ENCODE measurements at regions not wholly inside any gene's neighbourhood (a gene's known extent, or its start where the extent isn't known, plus 50 kb on each side); places are given as distances from the start of the nearest gene placed in this dataset.
A peak's percentile ranks its signal among the peaks of the same experiment; 100 is the strongest.

DNA sequence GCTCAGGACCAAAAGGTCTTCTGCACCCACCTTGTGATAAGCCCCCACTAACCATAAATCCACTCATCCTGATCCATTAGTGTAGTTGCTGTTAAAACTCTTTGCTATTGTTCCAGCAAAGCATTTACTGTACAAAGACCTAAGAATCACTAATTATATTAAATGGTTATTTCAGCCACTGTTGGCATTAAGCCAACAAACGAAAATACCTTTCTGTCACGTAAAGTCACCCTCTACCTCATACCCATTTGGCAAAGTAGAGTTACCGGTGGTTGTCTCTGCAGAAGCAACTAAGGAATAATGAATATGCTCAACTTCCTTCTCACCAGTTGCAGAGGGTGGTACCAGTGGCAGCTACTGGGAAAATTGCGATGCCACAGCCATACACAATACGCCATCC, 224.5 kb downstream of the SP3 start:
- no peak for DNase-seq

DNA sequence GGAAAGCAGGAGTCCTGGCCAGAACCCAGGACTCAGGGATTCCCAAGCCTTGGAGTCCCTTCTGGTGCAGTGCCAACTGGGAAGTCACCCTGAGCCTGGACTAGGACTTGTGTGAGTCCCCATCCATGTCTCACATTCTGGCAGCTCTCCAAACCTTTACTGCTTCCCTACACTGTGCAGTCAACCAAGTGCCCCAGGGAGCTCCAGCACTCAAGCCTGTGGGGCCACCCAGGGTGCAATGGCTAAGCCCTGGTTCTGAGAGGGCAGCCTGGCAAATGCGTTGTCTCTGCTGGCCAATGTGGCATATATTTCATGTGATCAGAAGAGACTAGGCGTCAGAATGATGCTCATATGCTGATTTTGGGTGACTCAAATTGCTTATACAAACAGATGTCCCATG, 223.4 kb downstream of the SP3 start:
- peak in 1 of 2 experiments; percentile 71 for DNase-seq

DNA sequence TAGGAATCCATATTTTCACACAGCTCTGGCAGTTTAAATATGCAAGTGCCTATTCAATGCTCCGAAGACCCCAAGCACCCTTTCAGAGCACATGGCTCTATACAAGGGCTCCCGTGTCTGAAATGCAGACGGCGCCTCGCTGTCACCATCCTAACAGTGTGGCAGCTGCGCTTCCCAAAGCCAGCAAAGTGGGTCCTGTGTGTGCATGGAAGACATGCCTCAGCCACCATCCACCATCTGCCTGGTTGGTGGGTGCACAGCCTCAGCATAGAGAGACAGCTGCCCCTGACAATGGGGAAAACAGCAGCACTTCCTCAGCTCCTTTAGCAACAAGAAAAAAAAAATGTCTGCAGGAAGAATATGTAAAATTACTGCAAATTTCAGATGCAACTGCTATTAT, 218.1 kb downstream of the SP3 start:
- DNase-seq = no peak

DNA sequence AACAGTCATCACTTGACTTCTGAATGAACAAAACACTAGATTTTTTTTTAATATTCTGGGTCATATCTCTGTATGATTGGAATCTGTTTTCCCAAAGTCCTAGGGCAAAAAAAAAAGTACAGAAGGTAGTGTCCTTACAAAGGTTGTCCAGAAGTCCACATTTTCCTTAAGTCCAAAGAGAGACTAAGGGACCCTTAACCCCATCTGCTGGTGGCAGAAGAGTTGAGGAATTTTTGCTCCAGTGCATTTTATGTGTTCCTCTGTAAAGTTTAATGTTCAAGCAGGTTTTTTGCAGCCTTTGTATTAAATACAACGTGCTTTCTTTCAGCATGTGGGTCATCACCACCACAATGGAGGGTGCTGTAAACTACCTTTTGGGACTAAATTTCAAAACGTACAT, 215.9 kb downstream of the SP3 start:
- peak in 1 of 2 experiments; percentile 38 for DNase-seq

DNA sequence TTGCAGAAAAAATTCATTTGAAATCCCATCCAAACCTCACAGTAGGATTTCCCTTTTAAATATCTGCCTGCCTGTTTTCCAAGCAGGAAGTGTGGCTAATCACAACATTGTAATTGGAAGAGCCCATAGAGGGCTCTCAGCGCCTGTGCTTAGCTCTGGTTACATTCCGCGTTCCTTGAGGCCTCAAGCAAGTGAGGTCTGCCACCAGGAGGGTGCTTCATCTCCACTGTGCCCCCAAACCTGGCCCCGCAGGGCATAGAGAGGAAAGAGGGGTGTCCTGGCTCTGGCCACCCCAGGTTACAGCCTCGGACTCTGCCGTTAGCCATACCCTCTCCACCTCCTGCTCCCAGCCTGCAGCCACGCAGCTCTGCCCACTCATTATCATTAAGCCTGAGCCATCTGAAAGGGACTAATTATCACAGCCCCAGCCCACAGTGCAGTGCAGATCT, 214.8 kb downstream of the SP3 start:
- DNase-seq = no peak

DNA sequence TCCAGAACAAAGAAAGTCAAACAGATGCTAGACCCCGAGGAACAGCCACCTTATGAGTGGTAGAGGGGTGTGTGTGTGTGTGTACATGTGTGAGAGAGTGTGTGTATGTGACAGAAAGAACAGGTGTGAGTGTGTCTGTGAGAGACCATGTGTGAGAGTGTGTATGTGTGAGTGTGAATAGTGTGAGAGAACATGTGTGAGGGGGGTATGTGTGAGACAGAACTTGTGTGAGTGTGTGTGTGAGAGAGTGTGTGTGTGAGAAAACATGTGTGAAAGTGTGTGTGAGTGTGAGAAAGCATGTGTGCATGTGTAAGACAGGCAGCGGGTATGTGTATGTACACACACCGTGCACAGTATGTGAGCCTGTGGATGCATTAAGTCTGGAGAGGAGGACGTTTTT, 214.3 kb downstream of the SP3 start:
- no peak for DNase-seq

DNA sequence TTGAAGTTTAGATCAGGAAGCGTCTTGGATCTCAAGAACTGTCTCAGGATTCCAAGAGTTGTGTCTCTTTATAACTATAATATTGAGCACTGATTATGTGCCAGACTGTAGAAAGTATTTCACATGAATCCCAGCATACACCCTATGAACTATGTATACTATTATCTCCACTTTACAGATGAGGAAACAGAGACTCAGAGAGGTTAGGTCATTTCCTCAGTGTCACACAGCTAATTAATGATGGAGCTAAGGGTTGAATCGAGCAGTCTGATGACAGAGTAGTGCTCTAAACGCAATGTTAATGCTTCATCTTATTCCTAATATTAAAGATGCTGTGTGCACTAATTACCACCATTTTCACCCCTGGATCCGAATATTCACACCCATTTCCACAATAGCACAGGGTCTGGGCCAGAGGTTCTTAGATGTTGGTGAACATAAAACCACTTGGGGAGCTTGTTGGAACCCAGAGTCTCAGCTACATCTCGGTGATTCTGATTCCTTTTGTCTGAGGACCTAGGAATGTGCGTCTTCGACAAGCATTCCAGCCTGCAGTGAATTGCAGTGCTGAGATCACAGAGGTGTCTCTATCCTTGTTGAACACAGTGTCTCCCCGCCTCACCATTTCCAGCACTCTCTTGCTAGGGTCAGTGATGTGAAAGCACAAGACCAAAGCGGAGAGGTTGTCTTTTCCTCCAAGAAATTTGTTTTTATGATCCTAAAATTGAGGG, 213.8 kb downstream of the SP3 start:
- no peak for DNase-seq

DNA sequence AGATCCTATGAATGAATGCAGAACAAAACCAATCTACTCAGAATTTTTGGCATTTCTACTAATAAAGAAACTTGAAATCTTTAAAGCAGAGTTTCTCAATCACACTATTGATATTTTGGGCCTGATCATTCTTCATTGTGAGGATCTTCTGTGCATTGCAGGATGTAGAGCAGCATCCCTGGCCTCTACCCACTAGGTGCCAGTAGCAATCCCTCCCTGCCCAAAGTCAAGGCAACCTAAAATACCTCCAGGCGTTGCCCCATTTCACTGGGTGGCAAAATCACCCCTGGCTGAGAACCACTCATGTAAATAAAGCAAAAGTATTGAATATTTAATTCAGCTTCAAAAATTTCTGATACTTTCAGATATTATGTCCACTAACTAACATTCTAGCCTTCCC, 213.0 kb downstream of the SP3 start:
- DNase-seq = peak in 1 of 2 experiments; percentile 28

DNA sequence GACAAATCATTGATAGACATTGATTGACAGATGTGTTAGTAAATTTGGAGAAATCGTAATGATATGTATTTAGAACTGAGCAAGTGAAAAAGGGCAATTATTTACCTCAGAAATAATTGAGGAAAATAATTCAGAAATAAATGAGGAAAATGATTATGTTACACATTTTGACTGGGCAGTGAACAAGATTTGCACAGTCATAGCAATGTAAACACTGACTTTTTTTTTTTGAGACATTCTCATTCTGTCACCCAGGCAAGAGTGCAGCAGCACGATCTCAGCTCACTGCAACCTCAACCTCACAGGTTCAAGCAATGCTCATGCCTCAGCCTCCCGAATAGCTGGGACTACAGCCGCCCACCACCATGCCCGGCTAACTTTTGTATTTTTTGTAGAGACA, 211.7 kb downstream of the SP3 start:
- no peak for DNase-seq

DNA sequence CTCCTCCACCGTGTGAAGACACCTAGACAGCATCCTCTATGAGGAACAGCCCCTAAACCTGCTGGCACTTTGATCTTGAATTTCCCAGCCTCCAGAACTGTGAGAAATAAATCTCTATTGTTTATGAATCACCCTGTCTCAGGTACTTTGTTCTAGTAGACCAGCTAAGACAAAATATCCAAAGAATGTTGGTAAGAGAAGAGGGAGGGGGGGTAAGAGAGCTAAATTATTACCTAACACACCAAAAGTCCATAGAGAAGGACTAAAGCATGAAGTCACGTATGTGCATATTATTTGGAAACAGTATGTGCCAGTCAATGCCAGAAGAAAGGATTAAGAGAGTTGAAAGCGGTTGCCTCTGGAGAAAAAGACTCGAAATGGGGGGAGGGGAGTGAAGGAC, 211.0 kb downstream of the SP3 start:
- no peak for DNase-seq

DNA sequence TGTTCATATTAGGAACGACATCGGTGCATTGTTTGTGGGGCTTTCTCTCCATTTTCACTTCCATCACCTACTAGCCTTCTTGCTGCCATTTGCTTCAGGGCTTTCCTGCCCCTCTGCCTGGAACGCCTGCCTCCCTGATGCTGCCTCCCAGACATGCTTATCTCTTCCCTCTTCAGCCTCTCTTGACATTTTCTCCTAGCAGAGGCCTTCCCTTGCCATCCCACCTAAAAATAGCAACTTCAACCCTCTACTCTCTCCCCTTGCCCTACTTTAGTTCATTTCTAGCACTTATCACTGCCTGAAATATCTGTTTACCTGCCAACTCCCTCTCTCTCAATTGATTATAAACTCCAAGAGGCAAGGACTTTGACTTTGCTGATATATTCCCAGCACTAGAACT, 210.3 kb downstream of the SP3 start:
- no peak for DNase-seq

DNA sequence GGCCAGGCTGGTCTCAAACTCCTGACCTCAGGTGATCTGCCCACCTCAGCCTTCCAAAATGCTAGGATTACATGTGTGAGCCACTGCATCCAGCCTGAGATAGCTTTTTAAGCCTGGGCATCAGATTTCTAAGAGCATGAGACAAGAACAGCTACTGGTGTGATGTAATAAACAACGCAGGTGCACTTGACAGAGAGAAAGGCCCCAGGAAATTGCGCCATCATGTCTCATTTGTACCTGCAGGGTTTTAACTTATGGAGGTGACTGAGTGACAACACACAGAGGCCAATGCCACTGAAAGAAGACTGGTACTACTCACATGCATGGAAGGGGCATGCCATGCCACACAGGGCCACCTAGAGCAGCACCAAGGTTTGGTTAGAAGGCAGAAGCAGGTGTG, 209.4 kb downstream of the SP3 start:
- DNase-seq = no peak

DNA sequence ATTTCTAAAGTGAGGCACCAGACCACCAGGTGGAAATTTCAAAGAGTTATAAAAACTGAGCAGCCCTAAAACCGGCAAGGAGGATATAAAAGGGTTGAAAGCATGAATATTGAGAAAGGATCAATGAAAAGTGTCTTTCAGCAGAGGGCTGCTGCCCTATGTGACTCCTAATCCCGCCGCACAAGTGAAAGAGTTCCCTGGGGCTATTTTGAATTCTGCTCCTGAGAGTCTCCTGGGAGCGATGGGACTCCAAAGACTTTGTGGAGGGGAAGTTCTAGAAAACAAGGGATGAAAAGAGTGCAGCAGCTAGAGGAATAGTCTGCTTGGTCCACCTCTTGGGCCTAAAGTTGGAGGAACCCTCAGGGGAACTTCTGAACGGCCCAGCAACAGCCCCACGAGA, 205.2 kb downstream of the SP3 start:
- DNase-seq = no peak

DNA sequence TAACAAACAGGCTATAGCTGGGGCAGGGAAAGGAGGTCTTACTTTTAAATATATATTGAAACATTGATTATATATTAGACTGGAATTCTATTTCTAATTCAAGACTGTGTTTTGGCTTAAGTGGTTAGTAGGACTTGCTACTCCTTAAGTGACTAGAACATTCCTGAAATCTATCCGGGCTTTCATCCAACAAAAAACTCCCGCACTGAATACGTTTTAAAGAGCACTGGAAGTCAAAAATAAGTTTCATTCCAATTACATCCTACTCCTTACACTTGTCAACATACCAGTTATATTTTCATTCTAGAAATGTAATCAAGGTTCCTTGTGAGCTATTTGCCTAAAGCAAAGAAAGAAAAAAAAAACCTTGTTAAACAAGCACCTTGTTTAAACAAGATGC, 204.6 kb downstream of the SP3 start:
- DNase-seq = no peak

DNA sequence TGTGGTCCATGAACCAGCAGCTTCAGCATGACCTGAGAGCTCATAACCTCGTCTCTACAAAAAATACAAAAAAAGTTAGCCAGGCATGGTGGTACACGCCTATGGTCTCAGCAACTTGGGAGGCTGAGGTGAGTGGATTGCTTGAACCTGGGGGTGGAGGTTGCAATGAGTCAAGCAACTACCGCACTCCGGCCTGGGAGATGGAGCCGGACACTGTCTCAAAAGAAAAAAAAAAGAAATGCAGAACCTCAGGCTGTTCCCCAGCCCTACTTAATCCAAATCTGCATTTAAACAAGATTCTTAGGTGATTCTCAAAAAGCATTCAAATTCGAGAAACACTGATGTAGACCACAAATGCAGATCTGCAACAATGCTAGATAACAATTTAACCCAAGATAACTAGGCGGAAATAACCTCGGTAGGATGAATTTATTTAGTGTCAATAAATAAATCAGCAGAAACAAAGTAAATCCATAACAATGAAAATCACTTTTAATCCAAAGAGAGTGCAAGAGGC, 203.5 kb downstream of the SP3 start:
- DNase-seq = no peak

DNA sequence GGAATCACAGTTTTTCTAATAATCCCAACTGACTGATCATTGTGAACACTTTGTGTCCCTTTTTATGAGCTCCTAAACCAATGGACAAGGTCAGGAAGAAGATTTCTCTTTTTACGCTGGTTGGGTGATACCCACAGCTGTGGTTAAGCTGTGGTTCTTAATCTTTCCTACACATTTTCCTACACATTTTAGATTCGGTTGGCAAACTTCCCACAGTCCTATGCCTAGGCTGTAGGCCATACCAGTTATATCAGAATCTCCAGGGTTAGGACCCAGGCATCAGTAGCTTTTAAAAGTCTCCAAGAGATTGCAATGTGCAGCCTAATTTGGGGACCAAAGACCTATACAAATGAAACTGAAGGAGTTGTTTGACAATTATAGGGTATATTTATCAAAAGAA, 203.0 kb downstream of the SP3 start:
- no peak for DNase-seq

DNA sequence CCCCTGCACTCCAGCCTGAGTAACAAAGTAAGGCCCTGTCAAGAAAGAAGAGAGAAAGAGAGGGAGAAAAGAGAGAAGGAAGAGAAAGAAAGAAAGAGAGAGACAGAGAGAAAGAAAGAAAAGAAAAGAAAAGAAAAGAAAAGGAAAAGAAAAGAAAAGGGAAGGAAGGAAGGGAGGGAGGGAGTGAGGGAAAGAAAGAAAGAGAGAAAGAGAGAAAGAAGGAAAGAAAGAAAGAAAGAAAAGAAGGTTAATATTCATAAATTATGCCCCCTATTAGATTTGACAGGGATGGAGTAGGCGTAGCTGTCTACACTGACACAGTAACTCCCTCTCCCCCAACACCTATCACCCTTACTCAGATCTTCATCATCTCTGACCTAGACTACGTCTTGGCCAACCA, 202.3 kb downstream of the SP3 start:
- DNase-seq = no peak

DNA sequence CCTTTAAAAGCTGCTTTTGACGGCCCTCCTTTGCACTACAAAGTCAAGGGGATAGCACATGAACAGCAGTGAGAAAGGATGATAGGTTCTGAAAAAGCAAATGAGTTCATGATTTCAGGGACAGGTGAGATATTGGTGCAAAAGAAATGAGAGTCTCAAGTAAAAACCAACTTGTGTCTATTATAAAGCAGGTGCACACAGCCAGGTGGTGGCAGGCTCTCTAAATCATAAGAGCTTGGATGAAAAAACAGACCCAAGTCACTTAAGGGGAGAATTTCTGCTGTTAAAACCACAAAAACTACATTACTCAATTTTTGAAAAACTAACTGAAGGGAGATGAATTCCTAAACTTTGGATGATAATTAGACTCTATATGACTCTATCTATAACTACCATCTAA, 201.5 kb downstream of the SP3 start:
- no peak for DNase-seq

DNA sequence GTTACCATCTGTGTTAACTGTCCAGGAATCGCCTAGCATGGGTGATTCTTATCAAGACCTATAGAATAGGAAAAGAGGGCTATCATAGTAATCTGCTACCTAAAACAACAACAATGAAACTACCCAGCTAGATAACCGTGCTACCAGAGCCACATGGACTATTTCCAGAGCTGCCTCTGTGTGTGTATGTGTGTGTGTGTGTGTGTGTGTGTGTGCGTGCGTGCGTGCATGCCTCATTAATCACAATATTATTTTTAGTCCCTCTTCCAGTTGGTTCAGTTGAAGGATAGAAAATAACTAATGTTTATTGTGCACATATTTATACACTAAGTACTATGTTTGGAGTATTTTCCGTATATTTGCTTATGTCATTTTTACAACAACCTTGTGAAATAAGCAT, 201.1 kb downstream of the SP3 start:
- DNase-seq = no peak

DNA sequence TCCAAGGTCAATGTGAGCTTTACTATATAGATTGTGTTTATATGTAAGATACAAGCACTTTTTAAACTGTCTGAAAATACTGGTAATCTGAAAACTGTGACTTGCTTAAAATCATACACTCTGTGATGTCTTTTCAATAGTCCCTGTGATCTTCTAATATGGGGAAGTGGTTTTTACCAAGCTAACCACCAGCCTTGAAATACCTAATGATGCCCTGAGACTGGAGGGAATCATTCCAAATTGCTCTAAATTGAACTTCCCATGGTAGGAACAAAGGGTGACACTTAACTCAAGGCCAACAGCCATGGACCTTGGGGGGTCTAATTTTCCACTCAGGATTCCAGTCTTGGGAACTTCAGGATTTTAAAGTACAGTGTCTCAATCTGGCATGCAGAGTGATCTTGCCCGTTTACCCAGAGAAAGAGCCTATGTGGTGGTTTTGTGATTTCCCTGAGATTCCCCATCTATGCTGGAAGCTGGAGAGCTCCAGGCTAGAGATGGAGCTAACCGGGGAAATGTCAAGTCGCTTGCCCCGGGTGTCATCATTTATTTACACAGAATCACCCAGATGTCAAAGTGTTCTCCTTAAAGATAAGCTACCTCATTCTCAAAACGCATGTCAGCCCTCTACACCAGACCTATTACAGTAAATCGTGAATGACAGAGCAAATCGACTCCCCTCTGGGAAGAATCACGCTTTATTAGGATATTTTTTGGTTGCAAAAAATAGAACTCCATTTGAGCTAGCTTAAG, 198.5 kb downstream of the SP3 start:
- DNase-seq = no peak

DNA sequence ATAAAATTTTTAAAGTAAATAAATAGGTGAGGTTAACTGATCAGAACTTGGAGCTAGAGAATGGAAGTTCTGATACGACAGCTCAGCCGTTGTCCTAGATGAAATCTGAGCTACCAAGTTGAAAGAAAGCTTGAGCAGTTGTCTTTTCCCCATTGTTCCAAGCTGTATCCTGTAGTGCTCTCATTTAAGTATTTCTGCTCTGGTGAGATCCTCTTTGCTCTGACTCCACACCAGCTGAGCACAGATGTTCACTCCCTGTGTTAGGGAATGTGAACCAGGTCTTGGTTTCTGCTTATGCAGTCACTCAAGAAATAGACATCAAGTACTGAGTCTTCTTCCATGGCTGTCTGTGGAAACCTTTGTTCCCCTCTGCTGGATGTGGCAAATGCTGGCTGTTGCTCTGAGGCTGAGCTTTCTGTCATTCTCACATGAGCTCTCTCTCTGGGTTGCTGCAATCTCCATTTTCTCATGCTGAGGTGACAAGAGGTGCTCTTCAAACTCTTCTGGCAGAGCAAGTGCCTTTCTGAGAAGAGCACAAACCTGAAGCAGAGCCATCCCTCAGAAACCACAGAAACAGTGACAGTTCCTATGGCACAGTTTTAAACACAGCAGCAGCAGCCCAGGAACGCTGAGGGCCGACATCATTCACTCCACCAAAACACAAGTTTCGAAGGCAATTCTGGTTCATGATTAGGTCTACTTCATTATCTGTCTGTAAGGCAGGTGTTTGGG, 194.1 kb downstream of the SP3 start:
- DNase-seq = no peak

DNA sequence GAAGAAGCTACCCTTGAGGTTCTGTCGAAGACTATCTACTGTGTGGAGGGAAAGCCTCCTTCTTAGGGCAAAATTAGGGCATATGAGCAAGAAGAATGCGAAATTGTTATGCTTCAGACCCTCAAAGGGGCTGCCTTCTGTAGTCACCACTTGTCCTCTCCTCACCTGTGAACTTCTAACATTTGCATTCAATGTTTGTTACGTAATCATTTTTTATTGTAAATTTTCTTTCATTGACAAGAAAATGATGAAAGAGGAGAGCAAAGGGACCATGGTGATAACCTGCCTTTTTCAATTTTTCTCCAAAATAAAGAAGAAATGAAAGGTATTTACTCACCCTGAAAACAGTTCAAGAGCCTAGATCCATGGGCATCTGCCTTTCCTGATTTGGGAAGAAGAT, 193.0 kb downstream of the SP3 start:
- DNase-seq = no peak

DNA sequence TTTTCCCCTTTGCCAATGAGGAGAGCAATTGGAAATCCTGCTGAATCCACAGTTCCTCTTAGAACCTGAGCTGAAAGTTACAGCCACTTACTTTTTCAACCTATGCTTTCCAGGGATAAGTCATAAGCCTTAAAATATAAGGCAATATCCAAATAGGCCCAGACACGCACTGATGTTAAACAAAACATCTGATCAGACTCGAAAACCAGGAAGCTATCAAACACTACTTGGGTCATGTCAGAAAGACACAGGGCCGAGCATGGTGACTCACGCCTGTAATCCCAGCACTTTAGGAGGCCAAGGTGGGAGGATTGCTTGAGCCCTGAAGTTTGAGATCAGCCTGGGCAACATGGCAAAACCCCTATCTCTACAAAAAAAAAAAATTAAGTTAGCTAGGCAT, 192.1 kb downstream of the SP3 start:
- DNase-seq = no peak

DNA sequence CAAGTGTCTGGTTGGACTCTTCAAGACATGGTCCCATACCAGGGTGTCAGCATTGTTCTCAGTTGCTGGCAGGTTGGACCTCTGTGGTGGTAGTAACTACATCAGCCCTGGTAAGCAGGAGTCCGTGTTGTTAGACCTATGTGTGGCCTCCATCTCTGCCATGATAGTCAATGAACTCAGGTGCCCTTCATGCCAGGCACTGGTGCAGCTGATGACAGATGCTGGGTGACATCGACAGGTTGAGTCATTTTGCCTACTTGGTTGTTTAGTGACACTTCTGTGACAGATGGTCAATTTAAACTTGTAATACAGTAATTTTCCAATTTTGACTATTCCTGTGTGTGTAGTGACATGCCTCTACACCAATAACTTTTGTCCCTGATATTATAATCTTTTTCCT, 189.7 kb downstream of the SP3 start:
- DNase-seq = no peak

All from NCI-H446 (cell line).